ENCODE measurements at regions not wholly inside any gene's neighbourhood (a gene's known extent, or its start where the extent isn't known, plus 50 kb on each side); places are given as distances from the start of the nearest gene placed in this dataset.

DNA sequence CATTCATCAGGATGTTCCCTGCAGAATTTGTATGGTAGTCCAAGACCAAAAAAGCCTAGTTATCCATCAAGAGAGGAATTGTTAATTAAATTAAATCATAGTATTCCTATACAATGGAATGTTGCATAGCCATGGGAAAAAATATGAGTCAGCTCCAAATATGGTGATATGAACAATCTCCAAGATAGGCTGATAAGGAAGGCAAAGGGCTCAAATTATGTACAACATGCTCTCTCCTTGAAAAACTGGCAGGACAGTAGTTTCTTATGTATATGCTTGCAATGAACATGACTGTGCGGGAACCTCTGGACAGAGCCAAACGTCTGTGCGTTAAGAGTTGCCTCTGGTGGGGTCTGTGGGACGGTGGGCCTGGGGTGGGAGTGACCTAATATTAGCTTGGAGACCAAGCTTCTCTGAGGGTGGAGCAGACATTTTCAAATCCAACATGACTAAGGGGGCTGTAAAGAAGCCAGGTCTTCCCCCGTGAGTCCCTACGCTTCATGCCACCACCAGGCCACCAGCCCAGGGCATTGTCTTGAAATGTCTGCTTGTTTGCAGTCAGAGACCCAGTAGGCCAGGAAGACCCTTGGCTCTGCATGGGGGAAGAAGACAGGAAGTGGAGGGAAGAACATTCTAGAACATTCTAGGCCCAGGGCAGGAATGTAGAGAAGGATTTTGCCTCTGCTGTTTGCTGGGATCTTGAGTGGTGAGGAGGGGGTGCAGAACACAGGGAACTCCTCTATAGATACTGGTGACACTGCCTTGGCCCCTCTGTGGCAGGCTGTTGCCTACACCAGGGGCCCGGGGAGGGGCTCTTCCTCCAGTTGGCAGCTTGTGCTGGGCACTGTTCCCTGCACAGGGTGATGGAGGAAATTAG is 244.0 kb upstream of the HS6ST1 start:
- no peak overlapping the region for H3K4me3 ChIP-seq (ENCODE audit: low read length)
- DNase-seq (ENCODE audit: low read depth), result no peak
- TF ChIP-seq, protein P1, sequence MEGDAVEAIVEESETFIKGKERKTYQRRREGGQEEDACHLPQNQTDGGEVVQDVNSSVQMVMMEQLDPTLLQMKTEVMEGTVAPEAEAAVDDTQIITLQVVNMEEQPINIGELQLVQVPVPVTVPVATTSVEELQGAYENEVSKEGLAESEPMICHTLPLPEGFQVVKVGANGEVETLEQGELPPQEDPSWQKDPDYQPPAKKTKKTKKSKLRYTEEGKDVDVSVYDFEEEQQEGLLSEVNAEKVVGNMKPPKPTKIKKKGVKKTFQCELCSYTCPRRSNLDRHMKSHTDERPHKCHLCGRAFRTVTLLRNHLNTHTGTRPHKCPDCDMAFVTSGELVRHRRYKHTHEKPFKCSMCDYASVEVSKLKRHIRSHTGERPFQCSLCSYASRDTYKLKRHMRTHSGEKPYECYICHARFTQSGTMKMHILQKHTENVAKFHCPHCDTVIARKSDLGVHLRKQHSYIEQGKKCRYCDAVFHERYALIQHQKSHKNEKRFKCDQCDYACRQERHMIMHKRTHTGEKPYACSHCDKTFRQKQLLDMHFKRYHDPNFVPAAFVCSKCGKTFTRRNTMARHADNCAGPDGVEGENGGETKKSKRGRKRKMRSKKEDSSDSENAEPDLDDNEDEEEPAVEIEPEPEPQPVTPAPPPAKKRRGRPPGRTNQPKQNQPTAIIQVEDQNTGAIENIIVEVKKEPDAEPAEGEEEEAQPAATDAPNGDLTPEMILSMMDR (IDR thresholded peaks at IDR 0.05; ENCODE audit: insufficient read depth, low read depth, low read length, missing control alignments), result no peak

DNA sequence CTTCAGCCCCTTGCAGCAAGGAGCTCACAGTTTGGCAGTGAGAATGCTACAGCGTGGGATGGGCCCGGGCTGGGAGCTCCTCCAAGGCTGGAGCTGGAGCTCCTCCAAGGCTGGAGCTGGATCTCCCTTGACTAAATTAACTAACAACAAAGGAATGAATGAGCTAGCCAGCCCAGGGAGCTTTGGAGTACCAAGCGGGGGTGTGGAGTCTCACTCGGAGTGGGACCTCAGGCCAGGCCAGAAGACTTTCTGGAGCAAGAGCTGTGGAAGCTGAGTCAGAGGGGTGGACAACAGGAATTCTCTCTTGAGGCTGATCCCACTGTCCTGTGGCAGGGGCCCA is 244.7 kb upstream of the HS6ST1 start:
- TF ChIP-seq, protein P1 (IDR thresholded peaks at IDR 0.05; ENCODE audit: insufficient read depth, low read depth, low read length, missing control alignments), result no peak
- no peak overlapping the region for H3K4me3 ChIP-seq (ENCODE audit: low read length)

DNA sequence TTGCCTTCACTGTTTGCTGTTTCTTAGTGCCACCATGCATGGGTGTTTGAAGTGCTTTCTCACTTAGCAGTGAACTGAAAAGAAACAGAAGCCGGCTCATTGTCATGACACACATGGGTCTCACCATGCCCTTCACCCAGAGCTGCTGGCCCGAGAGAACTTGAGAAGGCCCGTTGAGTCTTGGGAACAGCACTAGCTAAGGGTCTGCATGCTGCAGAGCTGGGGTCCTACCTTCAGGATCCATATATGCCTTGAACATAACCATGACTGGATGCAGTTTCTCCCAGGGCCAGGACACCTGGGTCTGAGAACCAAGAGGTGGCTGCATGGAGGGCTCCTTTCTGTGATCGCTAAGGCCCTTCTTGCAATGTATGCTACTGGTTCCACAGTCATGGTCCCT is 245.5 kb upstream of the HS6ST1 start:
- DNase-seq (ENCODE audit: low read depth), result no peak
- TF ChIP-seq, protein P1 (IDR thresholded peaks at IDR 0.05; ENCODE audit: insufficient read depth, low read depth, low read length, missing control alignments), result no peak
- H3K4me3 ChIP-seq (ENCODE audit: low read length), result no peak overlapping the region

More for the DNA sequence above, 244.7 kb upstream of the HS6ST1 start:
- DNase-seq (ENCODE audit: low read depth), result no peak

DNA sequence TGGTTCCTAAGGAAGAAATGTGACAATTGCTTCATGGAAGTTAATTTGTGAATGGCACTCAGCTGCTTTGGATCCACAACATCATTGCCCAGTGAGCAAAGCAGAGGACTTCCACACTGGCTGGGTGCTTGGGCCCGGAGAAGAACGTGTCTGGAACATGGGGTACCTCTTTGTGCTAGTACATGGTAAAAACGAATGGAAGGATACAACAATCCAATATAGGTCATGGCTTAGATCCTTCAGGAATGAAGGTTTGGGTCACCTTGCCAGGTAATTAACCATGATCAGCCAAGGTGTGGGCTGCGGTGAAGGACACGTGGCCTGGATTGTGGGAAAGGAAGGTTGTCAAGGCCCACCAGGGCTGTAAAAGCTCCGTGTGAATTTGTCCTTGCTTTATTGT is 245.9 kb upstream of the HS6ST1 start:
- TF ChIP-seq, protein P1 (IDR thresholded peaks at IDR 0.05; ENCODE audit: insufficient read depth, low read depth, low read length, missing control alignments), result no peak
- H3K4me3 ChIP-seq (ENCODE audit: low read length), result no peak overlapping the region
- no peak for DNase-seq (ENCODE audit: low read depth)

DNA sequence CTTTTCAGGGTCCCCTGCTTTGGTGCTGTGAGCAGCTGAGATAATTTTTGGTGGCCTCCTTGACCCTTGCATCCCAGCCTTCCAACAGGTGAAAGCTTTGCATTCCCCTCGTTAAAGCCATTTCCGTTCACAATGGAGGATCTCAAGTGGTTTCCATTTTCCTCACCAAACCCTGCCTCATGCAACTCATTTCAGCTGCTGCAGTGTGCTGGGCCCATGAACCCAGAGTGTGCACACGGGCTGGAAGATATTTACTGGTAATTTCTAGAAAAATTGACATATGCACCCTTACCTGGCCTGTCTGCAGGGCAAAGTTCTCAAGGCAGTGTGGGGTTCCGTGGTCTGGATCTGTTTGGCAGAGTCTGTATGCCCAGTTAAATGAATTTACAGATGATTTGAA is 246.8 kb upstream of the HS6ST1 start:
- no peak overlapping the region for H3K4me3 ChIP-seq (ENCODE audit: low read length)
- no peak for DNase-seq (ENCODE audit: low read depth)
- TF ChIP-seq, protein P1 (IDR thresholded peaks at IDR 0.05; ENCODE audit: insufficient read depth, low read depth, low read length, missing control alignments), result no peak

DNA sequence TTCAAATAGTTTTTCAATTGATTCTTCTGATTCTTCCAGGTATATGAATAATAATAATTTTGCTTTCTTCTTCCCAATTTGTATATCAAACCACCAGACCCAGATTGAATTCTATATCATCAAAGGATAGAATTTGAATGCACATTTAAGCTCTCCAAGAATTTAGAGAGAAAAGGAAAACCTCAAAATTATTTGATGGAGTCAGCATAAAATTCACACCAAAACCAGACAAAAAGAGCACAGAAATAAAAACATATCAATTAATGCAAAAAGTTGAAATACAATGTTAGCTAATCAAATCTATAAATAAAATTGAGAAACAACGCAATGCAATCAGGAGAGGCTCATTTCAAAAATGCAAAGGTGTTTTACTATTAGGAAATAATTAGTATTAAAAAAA is 248.0 kb upstream of the HS6ST1 start:
- H3K4me3 ChIP-seq (ENCODE audit: low read length), result no peak overlapping the region
- TF ChIP-seq, protein P1 (IDR thresholded peaks at IDR 0.05; ENCODE audit: insufficient read depth, low read depth, low read length, missing control alignments), result no peak
- DNase-seq (ENCODE audit: low read depth), result no peak

DNA sequence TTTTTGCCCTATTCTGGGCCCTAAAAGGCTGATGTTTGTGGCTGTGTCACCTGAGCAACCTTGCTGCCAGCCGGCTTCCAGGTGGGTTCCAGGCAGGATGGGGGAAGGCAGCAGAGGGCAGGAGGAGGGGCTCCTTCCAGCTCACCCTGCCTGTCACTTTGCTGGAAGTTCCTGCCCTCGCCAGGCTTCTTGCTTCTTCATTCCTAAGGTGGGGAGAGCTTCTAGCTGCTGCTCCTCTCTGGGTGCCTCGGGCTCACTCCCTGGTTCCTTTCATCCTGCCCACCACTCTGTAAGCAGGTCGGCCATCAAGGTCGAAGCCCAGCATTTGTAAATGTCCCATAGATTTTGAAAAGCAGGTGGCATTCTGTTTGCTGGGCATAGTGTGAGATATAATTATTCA is 249.4 kb upstream of the HS6ST1 start:
- DNase-seq (ENCODE audit: low read depth), result no peak
- TF ChIP-seq, protein P1 (IDR thresholded peaks at IDR 0.05; ENCODE audit: insufficient read depth, low read depth, low read length, missing control alignments), result no peak

More for the DNA sequence above, 249.4 kb upstream of the HS6ST1 start:
- no peak overlapping the region for H3K4me3 ChIP-seq (ENCODE audit: low read length)

Measured in epithelial cell of esophagus (primary cell).